K562 (cell line): ENCODE measurements at regions not wholly inside any gene's neighbourhood (a gene's known extent, or its start where the extent isn't known, plus 50 kb on each side); places are given as distances from the start of the nearest gene placed in this dataset.

Source experiments
- ATAC-seq: fragments of 200-7000 bp; cut with Tn5 transposase; 3 replicates; pipeline ENCODE4 v1.9.1; 2020; ENCODE audit warnings: moderate library complexity
- BruUV-seq: library from RNA; stranded (reverse); fragments of 400-500 nt; replicated peaks from 2 replicates; lab custom pipeline; 2021; lab: Mats Ljungman, UMichigan
- CTCF ChIA-PET: fragments of 300-600 bp; formaldehyde crosslinking; extraction: SDS; loops from one replicate; lab custom pipeline; 2021; ENCODE audit warnings: low intra/inter-chr PET ratio; lab: Yijun Ruan, JAX
- POLR2A ChIA-PET: fragments of 300-600, 350-650 bp; sonication (Branson Sonifier 250); formaldehyde crosslinking; extraction: SDS; loops from one replicate; lab custom pipeline; 2021; ENCODE audit warnings: antibody characterized with exemption, inconsistent platforms; lab: Yijun Ruan, JAX
- DNase-seq, 4 experiments: peaks; one replicate each; pipeline versions ENCODE4 v3.0.0 to v3.0.0-alpha.2; 2011 to 2018; ENCODE audit warnings: low spot score in 3 of 4, mixed read lengths in 3 of 4; ENCODE audit errors: extremely low read depth in 1 of 4
- FAIRE-seq: peaks from 2 replicates; lab custom pipeline; 2011; peaks lifted over from hg19 to GRCh38; lab: Jason Lieb, UNC
- H2AFZ ChIP-seq: 2 replicates; pipeline ENCODE4 v1.6.0; 2011; ENCODE audit warnings: low read depth, low read length, control low read depth, inconsistent platforms
- H3K27ac ChIP-seq: fragments of 200-600 bp; 3 replicates; pipeline ENCODE4 v1.8.0; 2011; ENCODE audit warnings: low read depth, mild to moderate bottlenecking, control low read depth, inconsistent platforms, low read length, moderate library complexity, mixed read lengths; ENCODE audit errors: extremely low read depth
- H3K27me3 ChIP-seq, 2 experiments: fragments of 300-600 bp in 1 of 2; 2 replicates in 1 of 2; 3 replicates in 1 of 2; pipeline versions ENCODE4 v1.6.0 to v1.8.0; 2011; ENCODE audit warnings: inconsistent platforms in 2 of 2, low read length in 2 of 2, mild to moderate bottlenecking in 1 of 2, mixed read lengths in 1 of 2, moderate library complexity in 1 of 2; ENCODE audit not compliant: control insufficient read depth in 2 of 2, insufficient read depth in 2 of 2
- H3K36me3 ChIP-seq: fragments of 300-600 bp; 3 replicates; pipeline ENCODE4 v1.8.0; 2011; ENCODE audit warnings: mild to moderate bottlenecking, low read length, inconsistent platforms; ENCODE audit not compliant: control insufficient read depth, insufficient read depth
- H3K4me1 ChIP-seq, 2 experiments: fragments of 200-600 bp in 1 of 2; replicated peaks in 1 of 2; 2 replicates in 1 of 2; 3 replicates in 1 of 2; pipeline versions ENCODE4 v1.5.1 to v1.8.0; 2011; ENCODE audit warnings: inconsistent platforms in 2 of 2, low read length in 2 of 2, mild to moderate bottlenecking in 1 of 2, mixed read lengths in 1 of 2, moderate library complexity in 1 of 2; ENCODE audit not compliant: control insufficient read depth in 2 of 2, insufficient read depth in 2 of 2
- H3K4me2 ChIP-seq: 2 replicates; pipeline ENCODE4 v1.6.1; 2011; ENCODE audit warnings: low read length, control low read depth, inconsistent platforms, mixed read lengths; ENCODE audit not compliant: insufficient read depth
- H3K4me3 ChIP-seq: fragments of 200-600 bp; sonication (generic), shearing (Covaris generic); 2 replicates; pipeline ENCODE4 v1.5.1; 2016; ENCODE audit warnings: control low read depth, inconsistent platforms
- H3K79me2 ChIP-seq: fragments of 200-600 bp; 3 replicates; pipeline ENCODE4 v1.8.0; 2011; ENCODE audit warnings: low read length, inconsistent platforms; ENCODE audit not compliant: control insufficient read depth, insufficient read depth
- H3K9ac ChIP-seq, 2 experiments: 2 replicates each; pipeline versions ENCODE4 v1.6.0 to v1.6.1; 2011; ENCODE audit warnings: low read depth in 2 of 2, low read length in 2 of 2, control low read depth in 1 of 2, inconsistent platforms in 1 of 2, mild to moderate bottlenecking in 1 of 2, mixed read lengths in 1 of 2; ENCODE audit not compliant: insufficient read depth in 1 of 2
- H3K9me1 ChIP-seq: one replicate; pipeline ENCODE4 v1.6.0; 2011; ENCODE audit warnings: inconsistent platforms, mild to moderate bottlenecking, low read length, moderate library complexity; ENCODE audit not compliant: control insufficient read depth, insufficient read depth
- H3K9me3 ChIP-seq: replicated peaks from 2 replicates; pipeline ENCODE4 v1.5.1; 2011; ENCODE audit warnings: low read depth, low read length, inconsistent platforms; ENCODE audit not compliant: control insufficient read depth, insufficient read depth
- H4K20me1 ChIP-seq: replicated peaks from 2 replicates; pipeline ENCODE4 v1.6.1; 2011; ENCODE audit warnings: low read length, inconsistent platforms, mixed read lengths; ENCODE audit not compliant: control insufficient read depth, insufficient read depth
- CBX2 ChIP-seq: fragments of 200-600 bp; sonication (generic); IDR thresholded peaks from one replicate; pipeline ENCODE4 v1.6.1; 2012; ENCODE audit warnings: mild to moderate bottlenecking, low read length, inconsistent platforms; ENCODE audit not compliant: insufficient read depth, poor library complexity, severe bottlenecking
- FOS ChIP-seq: IDR thresholded peaks from 3 replicates; pipeline ENCODE4 v1.6.1; 2011; ENCODE audit not compliant: insufficient read length; ENCODE audit errors: extremely low read depth
- HCFC1 ChIP-seq: IDR thresholded peaks from 2 replicates; pipeline ENCODE4 v1.6.1; 2012; ENCODE audit warnings: low read depth, low read length, improper control_type of control experiment
- HIVEP1 ChIP-seq: fragments of 250-450 bp; sonication (Bioruptor Pico); IDR thresholded peaks from 2 replicates; pipeline ENCODE4 v1.4.0; 2020; ENCODE audit warnings: mild to moderate bottlenecking
- HOXB6 ChIP-seq: fragments of 250-450 bp; sonication (Bioruptor Pico); IDR thresholded peaks from 2 replicates; pipeline ENCODE4 v1.5.1; 2022; ENCODE audit warnings: mild to moderate bottlenecking, borderline replicate concordance
- JUND ChIP-seq, 2 experiments: IDR thresholded peaks; 2 replicates in 1 of 2; 3 replicates in 1 of 2; pipeline ENCODE4 v1.6.1; 2011; ENCODE audit warnings: borderline replicate concordance in 2 of 2, low read depth in 2 of 2, low read length in 2 of 2, improper control_type of control experiment in 1 of 2, missing biosample characterization in 1 of 2, missing genetic modification characterization in 1 of 2, missing genetic modification reagents in 1 of 2
- KDM1A ChIP-seq, 2 experiments: fragments of 450-650 bp; IDR thresholded peaks; 2 replicates each; pipeline ENCODE4 v1.6.1; 2016; ENCODE audit warnings: mild to moderate bottlenecking in 2 of 2
- MXD1 ChIP-seq: fragments of 250-450 bp; sonication (Bioruptor Pico); IDR thresholded peaks from 2 replicates; pipeline ENCODE4 v1.8.0; 2021; ENCODE audit warnings: borderline replicate concordance, mild to moderate bottlenecking, moderate library complexity; ENCODE audit not compliant: poor library complexity, severe bottlenecking
- NBN ChIP-seq: fragments of 450-650 bp; IDR thresholded peaks from 2 replicates; pipeline ENCODE4 v1.6.1; 2016; ENCODE audit warnings: low read depth, mild to moderate bottlenecking
- POU5F1 ChIP-seq: fragments of 150-350 bp; IDR thresholded peaks from 2 replicates; pipeline ENCODE4 v1.6.1; 2014; ENCODE audit warnings: borderline replicate concordance, low read length, low read depth, mild to moderate bottlenecking; ENCODE audit not compliant: partially characterized antibody
- ZBED1 ChIP-seq: IDR thresholded peaks from 2 replicates; pipeline ENCODE4 v1.6.1; 2014
- ZBTB26 ChIP-seq: fragments of 450-650 bp; formaldehyde crosslinking; IDR thresholded peaks from 2 replicates; pipeline ENCODE4 v1.4.0; 2022; ENCODE audit warnings: missing genetic modification characterization
- ZNF384 ChIP-seq: IDR thresholded peaks from 2 replicates; pipeline ENCODE4 v1.6.1; 2012; ENCODE audit warnings: low read depth, low read length, improper control_type of control experiment
- WGBS: fragments of 100-300 bp; shearing (Covaris generic); methylation state at CpG from one replicate; pipeline ENCODE4 v1.1.6; 2016; ENCODE audit warnings: low coverage, mixed read lengths; ENCODE audit not compliant: insufficient coverage; ENCODE audit errors: missing lambda C conversion rate; 5-methylcytosine and 5-hydroxymethylcytosine counted together
- in situ Hi-C: fragments of 300-500 bp; cut with MboI; formaldehyde crosslinking; loops from 4 replicates; pipeline ENCODE4 v1.15.0; 2018; ENCODE audit warnings: inconsistent platforms, mixed read lengths
- intact Hi-C: fragments of 100-400 bp; cut with micrococcal nuclease; formaldehyde crosslinking; loops from 2 replicates; pipeline ENCODE4 v1.14.2; 2022
- TF ChIP-seq, protein P1 (sequence below): IDR thresholded peaks from 2 replicates; pipeline ENCODE4 v1.6.1; 2012; ENCODE audit warnings: low read depth, low read length, improper control_type of control experiment, borderline replicate concordance
- TF ChIP-seq, protein P2 (sequence below): sonication (generic); IDR thresholded peaks from 2 replicates; pipeline ENCODE4 v1.6.1; 2016

DNA sequence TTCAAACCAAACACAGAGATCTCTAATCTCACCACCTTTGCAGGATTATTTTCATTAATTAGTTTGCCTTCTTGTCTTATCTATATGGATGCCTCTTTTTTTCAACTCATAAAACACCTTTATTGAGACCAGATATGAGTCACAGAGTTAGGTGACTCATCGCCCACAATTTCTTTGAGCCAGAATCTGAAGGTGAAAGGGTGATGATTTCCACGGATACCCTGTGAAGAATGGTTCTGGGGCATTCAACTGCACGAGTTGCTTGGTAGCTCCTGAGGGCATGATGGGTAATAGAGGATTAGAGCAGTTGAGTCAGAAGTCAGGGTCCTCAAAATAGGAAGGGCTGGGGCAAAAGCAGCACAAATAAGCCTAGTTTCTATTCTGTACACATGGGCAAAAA lies 128.2 kb downstream of the TBX19 start (continued):
- TF ChIP-seq, protein P1, sequence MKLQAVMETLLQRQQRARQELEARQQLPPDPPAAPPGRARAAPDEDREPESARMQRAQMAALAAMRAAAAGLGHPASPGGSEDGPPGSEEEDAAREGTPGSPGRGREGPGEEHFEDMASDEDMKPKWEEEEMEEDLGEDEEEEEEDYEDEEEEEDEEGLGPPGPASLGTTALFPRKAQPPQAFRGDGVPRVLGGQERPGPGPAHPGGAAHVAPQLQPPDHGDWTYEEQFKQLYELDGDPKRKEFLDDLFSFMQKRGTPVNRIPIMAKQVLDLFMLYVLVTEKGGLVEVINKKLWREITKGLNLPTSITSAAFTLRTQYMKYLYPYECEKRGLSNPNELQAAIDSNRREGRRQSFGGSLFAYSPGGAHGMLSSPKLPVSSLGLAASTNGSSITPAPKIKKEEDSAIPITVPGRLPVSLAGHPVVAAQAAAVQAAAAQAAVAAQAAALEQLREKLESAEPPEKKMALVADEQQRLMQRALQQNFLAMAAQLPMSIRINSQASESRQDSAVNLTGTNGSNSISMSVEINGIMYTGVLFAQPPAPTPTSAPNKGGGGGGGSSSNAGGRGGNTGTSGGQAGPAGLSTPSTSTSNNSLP, result no peak
- peak; percentile 95 for TF ChIP-seq ZNF384
- no peak for TF ChIP-seq MXD1 (CRISPR knock-in tag)
- peak; percentile 55 for TF ChIP-seq FOS

- ATAC-seq (no peak), FAIRE-seq (no peak), DNase-seq (no peak)
- Histone ChIP-seq H3K9me1 (no peaks in the 10 kb centered on the region), H3K79me2 (no peaks in the 10 kb centered on the region), H3K9ac (no peak overlapping the region), H3K4me2 (no peak overlapping the region), H3K27me3 (no peaks in the 10 kb centered on the region), H3K4me3 (no peak overlapping the region), H3K4me1 (peaks cover 0 to 17% of the 10 kb centered on the region in 2 experiments; a peak in 3 of 5 replicates), H3K9me3 (no peaks in the 10 kb centered on the region), H2AFZ (no peak overlapping the region), H3K27ac (no peak overlapping the region), H4K20me1 (no peaks in the 10 kb centered on the region), H3K36me3 (no peaks in the 10 kb centered on the region)
- 30% methylated on average over 3 of the region's 3 CpGs for WGBS
- CTCF ChIA-PET, result no interaction called here
- POLR2A ChIA-PET, result interaction anchor here (0.6 to 0.8 kb wide), 3 partner anchors 16 to 224 kb away, joined by 3 read pairs; no protein-coding TSS in a partner anchor
- in situ Hi-C loops (no loop called here), intact Hi-C loops (no loop called here)
- no TSS peak for BruUV-seq
- TF ChIP-seq HOXB6 (CRISPR knock-in tag) (no peak), NBN (no peak), CBX2 (no peak), KDM1A (IDR thresholded peaks at IDR 0.05) (no peak), HIVEP1 (CRISPR knock-in tag) (no peak), ZBTB26 (CRISPR knock-in tag) (no peak), JUND (IDR thresholded peaks at IDR 0.05; ENCODE audit: borderline replicate concordance, low read depth, low read length) (no peak), JUND (tag; IDR thresholded peaks at IDR 0.05; ENCODE audit: borderline replicate concordance, low read depth, low read length) (no peak), HCFC1 (no peak), ZBED1 (no peak), POU5F1 (no peak)
- TF ChIP-seq, protein P2, sequence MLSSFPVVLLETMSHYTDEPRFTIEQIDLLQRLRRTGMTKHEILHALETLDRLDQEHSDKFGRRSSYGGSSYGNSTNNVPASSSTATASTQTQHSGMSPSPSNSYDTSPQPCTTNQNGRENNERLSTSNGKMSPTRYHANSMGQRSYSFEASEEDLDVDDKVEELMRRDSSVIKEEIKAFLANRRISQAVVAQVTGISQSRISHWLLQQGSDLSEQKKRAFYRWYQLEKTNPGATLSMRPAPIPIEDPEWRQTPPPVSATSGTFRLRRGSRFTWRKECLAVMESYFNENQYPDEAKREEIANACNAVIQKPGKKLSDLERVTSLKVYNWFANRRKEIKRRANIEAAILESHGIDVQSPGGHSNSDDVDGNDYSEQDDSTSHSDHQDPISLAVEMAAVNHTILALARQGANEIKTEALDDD, result no peak
- TF ChIP-seq, protein P1, result no peak
These were observed 127.8 kb downstream of the TBX19 start for GRCh38 chr1:168408539-168408865.
